ENCODE measurements at regions not wholly inside any gene's neighbourhood (a gene's known extent, or its start where the extent isn't known, plus 50 kb on each side); places are given as distances from the start of the nearest gene placed in this dataset.

- peak; percentile 6 for DNase-seq
Measured at GRCh38 chr2:226256709-226257376, 542.8 kb downstream of the IRS1 start.

- DNase-seq, result no peak
Measured at GRCh38 chr2:226256237-226256636, 543.4 kb downstream of the IRS1 start.

- DNase-seq, result no peak
Measured at GRCh38 chr2:226251661-226252060, 548.0 kb downstream of the IRS1 start.

GRCh38 chr2:226247289-226248275 is 552.0 kb downstream of the IRS1 start:
- no peak for DNase-seq

- DNase-seq, result no peak
Measured at GRCh38 chr2:226234187-226234586, 565.4 kb downstream of the IRS1 start.

- no peak for DNase-seq
Measured at GRCh38 chr2:226233388-226233787, 566.2 kb downstream of the IRS1 start.

GRCh38 chr2:226228080-226228479 is 571.5 kb downstream of the IRS1 start:
- no peak for DNase-seq

GRCh38 chr2:226227341-226227740 is 572.3 kb downstream of the IRS1 start:
- no peak for DNase-seq

GRCh38 chr2:226223704-226224103 is 575.9 kb downstream of the IRS1 start:
- no peak for DNase-seq

- no peak for DNase-seq
Measured at GRCh38 chr2:226220511-226220910, 579.1 kb downstream of the IRS1 start.

- no peak for DNase-seq
Measured at GRCh38 chr2:226217191-226217590, 582.4 kb downstream of the IRS1 start.

- no peak for DNase-seq
Measured at GRCh38 chr2:226216575-226216974, 583.0 kb downstream of the IRS1 start.

- DNase-seq, result peak; percentile 86
Measured at GRCh38 chr2:226215902-226216503, 583.6 kb downstream of the IRS1 start.

- DNase-seq, result no peak
Measured at GRCh38 chr2:226213717-226214116, 585.9 kb downstream of the IRS1 start.

- no peak for DNase-seq
Measured at GRCh38 chr2:226211439-226211838, 588.2 kb downstream of the IRS1 start.

GRCh38 chr2:226208726-226209125 is 590.9 kb downstream of the IRS1 start:
- no peak for DNase-seq

GRCh38 chr2:226207671-226208070 is 591.9 kb downstream of the IRS1 start:
- no peak for DNase-seq

- DNase-seq, result no peak
Measured at GRCh38 chr2:226199555-226199954, 600.1 kb downstream of the IRS1 start.

GRCh38 chr2:226198956-226199355 is 600.7 kb downstream of the IRS1 start:
- DNase-seq, result no peak

- no peak for DNase-seq
Measured at GRCh38 chr2:226190479-226191252, 609.0 kb downstream of the IRS1 start.

GRCh38 chr2:226189061-226189460 is 610.6 kb downstream of the IRS1 start:
- DNase-seq, result no peak

GRCh38 chr2:226187616-226188015 is 612.0 kb downstream of the IRS1 start:
- DNase-seq, result no peak

GRCh38 chr2:226187156-226187555 is 612.5 kb downstream of the IRS1 start:
- DNase-seq, result no peak
